ENCODE measurements at regions not wholly inside any gene's neighbourhood (a gene's known extent, or its start where the extent isn't known, plus 50 kb on each side); places are given as distances from the start of the nearest gene placed in this dataset.

- no peak for DNase-seq
These were observed 686.5 kb downstream of the LRFN5 start for GRCh38 chr14:42293180-42293579.

GRCh38 chr14:42277840-42278239, 671.2 kb downstream of the LRFN5 start:
- no peak for DNase-seq

DNA sequence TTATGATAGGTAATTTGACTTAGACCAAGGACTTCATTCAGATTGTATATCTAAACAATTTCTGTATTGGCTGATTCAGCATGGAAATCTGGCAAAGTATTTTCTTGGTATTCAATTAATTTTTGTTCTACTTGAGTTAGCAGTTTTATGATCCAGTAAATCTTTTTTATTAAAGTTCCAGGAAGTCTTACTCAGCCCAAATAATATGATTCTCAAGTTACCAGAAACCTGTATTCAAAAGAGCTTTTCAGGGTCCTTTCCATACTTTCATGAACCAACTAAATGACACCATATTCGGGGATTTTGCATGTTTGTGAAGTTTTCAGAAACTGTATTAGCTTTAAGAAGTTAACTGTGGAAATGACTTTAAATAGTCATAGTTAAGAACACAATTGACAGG, 662.6 kb downstream of the LRFN5 start:
- no peak for DNase-seq

DNA sequence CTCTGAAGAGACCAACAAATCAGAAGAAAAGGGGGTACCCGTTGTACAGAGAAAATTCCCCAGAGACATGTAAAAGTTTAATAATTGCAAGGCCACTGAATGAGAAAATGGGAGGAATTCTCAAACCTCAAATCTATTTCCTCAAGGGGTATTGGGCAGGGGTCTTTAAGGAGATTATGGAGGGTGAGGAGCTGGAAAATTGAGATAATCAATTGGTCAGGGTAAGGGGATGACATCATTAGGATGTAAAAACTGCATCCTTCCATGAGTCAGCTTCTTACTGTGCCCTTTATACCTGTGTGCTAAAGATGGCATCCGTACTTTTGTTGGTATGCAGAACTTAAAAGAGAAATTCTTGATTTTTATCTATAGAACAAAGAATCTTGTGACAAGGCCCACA, 641.5 kb downstream of the LRFN5 start:
- no peak for DNase-seq

- DNase-seq, result no peak
These were observed 634.4 kb downstream of the LRFN5 start for GRCh38 chr14:42241101-42241500.

GRCh38 chr14:42229976-42230375, 623.3 kb downstream of the LRFN5 start:
- no peak for DNase-seq

GRCh38 chr14:42229294-42229693, 622.6 kb downstream of the LRFN5 start:
- DNase-seq, result no peak

DNA sequence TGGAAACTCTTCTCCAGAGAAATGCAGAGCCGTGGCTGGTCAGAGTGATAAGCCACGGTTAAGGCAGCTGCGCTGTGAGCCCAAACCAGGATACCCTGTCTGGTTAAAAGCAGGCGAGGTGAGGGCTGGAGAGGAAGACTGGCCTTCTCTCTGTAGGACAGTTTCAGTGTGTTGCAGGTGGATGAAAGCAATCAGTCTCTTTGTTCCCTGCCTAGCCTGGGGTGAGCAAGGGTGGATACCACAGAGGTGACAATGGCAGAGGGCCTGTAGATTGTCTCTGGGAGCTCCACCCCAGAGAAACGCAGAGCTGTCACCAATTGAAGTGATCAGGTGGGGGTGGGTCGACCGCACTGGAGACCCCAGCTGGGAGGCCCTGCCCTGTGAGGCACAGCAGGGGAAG, 621.9 kb downstream of the LRFN5 start:
- DNase-seq, result no peak

- peak; percentile 23 for DNase-seq
These were observed 617.6 kb downstream of the LRFN5 start for GRCh38 chr14:42224053-42224888.

DNA sequence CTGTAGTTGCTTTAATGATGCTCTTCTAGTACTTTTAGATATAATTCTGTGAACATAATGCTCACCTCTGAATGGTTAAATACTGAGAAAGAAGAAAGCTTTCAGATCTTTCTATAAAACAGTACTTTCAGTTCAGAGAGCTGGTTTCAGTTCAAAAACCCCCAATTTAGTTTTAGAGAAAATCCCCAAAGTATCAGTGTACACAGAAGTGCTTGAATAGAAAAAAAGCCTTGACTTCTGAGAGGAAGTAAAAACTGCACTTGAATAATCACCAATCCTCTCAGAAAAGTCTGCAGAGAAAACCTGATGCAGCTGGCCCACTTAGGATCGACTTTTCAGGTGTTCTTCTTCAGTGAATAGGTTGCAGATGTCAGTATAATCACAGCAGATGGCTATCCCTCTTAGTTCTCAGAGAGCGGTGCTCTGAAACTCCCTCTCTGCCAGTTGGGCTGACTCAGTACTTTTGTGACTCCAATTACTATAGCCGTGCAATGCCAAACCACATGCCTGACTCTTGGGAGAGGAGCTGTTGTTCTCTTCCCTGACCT, 616.3 kb downstream of the LRFN5 start:
- peak; percentile 3 for DNase-seq

- DNase-seq, result no peak
These were observed 608.4 kb downstream of the LRFN5 start for GRCh38 chr14:42214981-42215491.

- no peak for DNase-seq
These were observed 594.3 kb downstream of the LRFN5 start for GRCh38 chr14:42200957-42201356.

- DNase-seq, result no peak
These were observed 591.3 kb downstream of the LRFN5 start for GRCh38 chr14:42198010-42198409.

DNA sequence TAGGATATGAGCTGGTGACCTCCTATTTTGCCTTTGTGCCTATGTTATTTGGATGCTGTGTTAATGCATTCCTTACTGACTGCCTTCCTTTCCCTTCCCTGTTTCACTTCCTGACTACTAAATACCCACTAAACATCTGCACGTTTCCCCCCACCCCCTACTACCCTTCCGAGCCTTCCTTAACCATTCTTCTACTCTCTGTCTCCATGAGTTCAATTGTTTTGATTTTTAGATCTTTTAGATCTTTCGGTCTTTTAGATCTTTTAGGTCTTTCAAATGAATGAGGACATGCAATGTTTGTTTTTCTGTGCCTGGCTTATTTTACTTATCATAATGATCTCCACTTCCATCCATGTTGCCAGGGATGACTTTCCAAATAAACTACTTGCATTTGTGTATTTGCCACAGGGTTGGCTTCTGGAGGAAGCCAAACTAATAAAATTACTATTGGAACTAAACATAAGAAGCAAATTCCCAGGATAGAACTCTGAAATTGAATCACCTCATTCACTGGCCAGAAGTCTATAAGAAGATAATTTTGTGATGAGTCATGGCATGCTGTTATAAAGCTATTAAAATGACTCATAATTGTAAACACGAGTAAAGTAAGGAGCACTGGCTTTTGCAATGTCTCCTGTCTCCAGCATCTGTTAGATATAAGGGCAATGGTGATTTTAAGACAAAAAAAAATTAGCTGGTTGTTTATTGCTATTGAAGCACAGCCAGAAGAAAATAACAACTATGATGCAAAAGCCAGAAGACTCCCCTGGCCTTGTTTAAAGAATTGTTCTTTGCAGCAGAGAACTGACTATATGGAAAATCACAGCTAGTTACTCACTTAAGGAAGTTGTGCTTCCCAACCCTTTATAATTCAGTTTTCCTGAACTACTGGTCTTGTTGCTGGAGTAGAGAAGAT, 586.3 kb downstream of the LRFN5 start:
- DNase-seq, result no peak

DNA sequence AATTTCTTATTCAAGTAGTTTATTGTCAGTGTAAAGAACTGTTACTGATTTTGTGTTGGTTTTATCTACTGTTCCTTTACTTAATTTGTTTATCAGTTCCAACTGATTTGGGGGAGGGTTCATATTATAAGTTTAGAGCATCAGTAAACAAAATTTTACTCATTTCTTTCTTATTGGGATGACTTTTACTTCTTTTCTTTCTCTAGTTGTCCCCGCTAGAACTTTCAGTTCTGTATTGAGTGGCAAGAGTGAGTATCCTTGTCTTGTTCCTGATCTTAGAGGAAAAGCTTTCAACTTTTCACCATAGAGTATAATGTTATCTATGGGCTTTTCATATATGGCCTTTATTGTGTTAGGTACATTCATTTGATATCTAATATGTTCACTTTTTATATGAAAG, 584.1 kb downstream of the LRFN5 start:
- DNase-seq, result no peak

DNA sequence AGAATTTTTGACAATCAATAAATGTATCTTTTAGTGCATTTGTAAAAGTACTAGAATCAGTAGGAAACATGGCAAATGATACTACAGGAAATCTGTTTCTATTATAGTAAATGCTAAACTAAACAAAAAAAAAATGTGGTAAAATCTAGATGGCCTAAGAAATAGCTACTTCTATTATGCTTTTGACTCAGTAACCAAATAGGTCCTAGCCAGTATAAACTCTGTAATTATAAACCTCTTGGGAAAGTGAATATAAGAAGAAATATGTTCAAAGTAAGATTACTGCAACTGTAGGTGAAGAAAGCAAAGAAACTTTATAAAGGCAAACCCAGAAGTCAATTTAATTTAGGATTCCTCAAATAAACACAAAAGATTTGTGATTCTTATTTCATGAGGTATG, 581.2 kb downstream of the LRFN5 start:
- DNase-seq, result no peak

- no peak for DNase-seq
These were observed 579.0 kb downstream of the LRFN5 start for GRCh38 chr14:42185718-42186117.

- DNase-seq, result no peak
These were observed 567.7 kb downstream of the LRFN5 start for GRCh38 chr14:42174357-42174756.

- no peak for DNase-seq
These were observed 566.5 kb downstream of the LRFN5 start for GRCh38 chr14:42173206-42173605.

GRCh38 chr14:42172304-42172703, 565.6 kb downstream of the LRFN5 start:
- no peak for DNase-seq

GRCh38 chr14:42163136-42163535, 556.5 kb downstream of the LRFN5 start:
- no peak for DNase-seq

DNA sequence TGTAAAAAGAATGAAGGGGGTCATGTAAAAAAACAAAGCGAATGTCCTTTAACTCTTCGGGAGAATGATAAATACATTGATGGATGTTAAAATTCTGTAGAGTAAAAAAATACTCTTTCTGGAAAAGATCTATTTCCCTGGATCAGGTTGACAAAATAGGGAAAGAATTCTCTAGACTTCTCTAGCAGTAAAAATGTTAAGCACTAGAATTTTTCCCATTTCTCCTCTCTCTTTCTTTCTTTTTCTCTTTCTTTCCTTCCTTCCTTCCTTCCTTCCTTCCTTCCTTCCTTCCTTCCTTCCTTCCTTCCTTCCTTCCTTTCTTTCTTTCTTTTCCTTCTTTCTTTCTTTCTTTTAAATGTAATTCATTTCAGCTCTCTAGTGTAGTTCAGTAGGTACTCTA, 552.5 kb downstream of the LRFN5 start:
- DNase-seq, result no peak

- DNase-seq, result no peak
These were observed 543.1 kb downstream of the LRFN5 start for GRCh38 chr14:42149609-42150261.
